Caco-2 (cell line): ENCODE measurements at regions not wholly inside any gene's neighbourhood (a gene's known extent, or its start where the extent isn't known, plus 50 kb on each side); places are given as distances from the start of the nearest gene placed in this dataset.

Experiments used
- BruUV-seq: library from RNA; stranded (reverse); fragments of 400-500 nt; replicated peaks from 2 replicates; lab custom pipeline; 2021; lab: Mats Ljungman, UMichigan
- CTCF ChIA-PET: fragments of 300-600 bp; sonication (Branson Sonifier 250); formaldehyde crosslinking; loops from one replicate; lab custom pipeline; 2022; ENCODE audit warnings: antibody characterized with exemption; lab: Charles Lee
- POLR2A ChIA-PET: fragments of 300-600 bp; sonication (Branson Sonifier 250); formaldehyde crosslinking; loops from one replicate; lab custom pipeline; 2022; ENCODE audit warnings: antibody characterized with exemption; lab: Charles Lee
- DNase-seq, 2 experiments: peaks; one replicate each; pipeline versions ENCODE4 v3.0.0 to v3.0.0-alpha.2; 2020 to 2022
- H3K27me3 ChIP-seq: replicated peaks from 2 replicates; pipeline ENCODE4 v1.6.0; 2011; ENCODE audit warnings: low read length; ENCODE audit not compliant: control insufficient read depth, insufficient read depth
- H3K36me3 ChIP-seq: 2 replicates; pipeline ENCODE4 v1.5.1; 2011; ENCODE audit warnings: low read length; ENCODE audit not compliant: control insufficient read depth, insufficient read depth
- H3K4me1 ChIP-seq: fragments of 250-450 bp; sonication (Bioruptor Pico); 2 replicates; pipeline ENCODE4 v1.5.1; 2020; ENCODE audit warnings: mild to moderate bottlenecking
- H3K4me3 ChIP-seq: 2 replicates; pipeline ENCODE4 v1.5.1; 2011; ENCODE audit warnings: low read depth, mild to moderate bottlenecking, control low read depth, low read length
- H3K9me3 ChIP-seq: fragments of 250-450 bp; sonication (Bioruptor Pico); 2 replicates; pipeline ENCODE4 v1.5.1; 2020; ENCODE audit warnings: mild to moderate bottlenecking, moderate library complexity
- H3K27ac Mint-ChIP-seq: one replicate; pipeline ENCODE4 v1.8.0; 2022; ENCODE audit warnings: mixed read lengths; ENCODE audit not compliant: unreplicated experiment
- H3K27me3 Mint-ChIP-seq: one replicate; pipeline ENCODE4 v1.8.0; 2022; ENCODE audit warnings: mixed read lengths; ENCODE audit not compliant: insufficient read depth, unreplicated experiment
- H3K36me3 Mint-ChIP-seq: one replicate; pipeline ENCODE4 v1.8.0; 2022; ENCODE audit warnings: mild to moderate bottlenecking, mixed read lengths; ENCODE audit not compliant: insufficient read depth, unreplicated experiment
- H3K4me1 Mint-ChIP-seq: one replicate; pipeline ENCODE4 v1.8.0; 2022; ENCODE audit warnings: low read depth, mixed read lengths; ENCODE audit not compliant: unreplicated experiment
- H3K4me3 Mint-ChIP-seq: one replicate; pipeline ENCODE4 v1.8.0; 2022; ENCODE audit warnings: mild to moderate bottlenecking, moderate library complexity, mixed read lengths; ENCODE audit not compliant: unreplicated experiment
- H3K9me3 Mint-ChIP-seq: one replicate; pipeline ENCODE4 v1.8.0; 2022; ENCODE audit warnings: mixed read lengths; ENCODE audit not compliant: unreplicated experiment
- intact Hi-C: fragments of 100-400 bp; cut with micrococcal nuclease; formaldehyde crosslinking; loops from one replicate; pipeline ENCODE4 v1.10.0; 2022; ENCODE audit not compliant: unreplicated experiment
- TF ChIP-seq, protein P1 (sequence below), 2 experiments: fragments of 200-600 bp in 1 of 2; IDR thresholded peaks; 1 replicate in 1 of 2; 2 replicates in 1 of 2; pipeline versions ENCODE4 v1.5.1 to v1.8.0; 2011 to 2022; ENCODE audit warnings: antibody characterized with exemption in 1 of 2, control low read depth in 1 of 2, inconsistent platforms in 1 of 2, low read depth in 1 of 2, low read length in 1 of 2, mild to moderate bottlenecking in 1 of 2, moderate library complexity in 1 of 2; ENCODE audit not compliant: insufficient read depth in 1 of 2, severe bottlenecking in 1 of 2, unreplicated experiment in 1 of 2

DNA sequence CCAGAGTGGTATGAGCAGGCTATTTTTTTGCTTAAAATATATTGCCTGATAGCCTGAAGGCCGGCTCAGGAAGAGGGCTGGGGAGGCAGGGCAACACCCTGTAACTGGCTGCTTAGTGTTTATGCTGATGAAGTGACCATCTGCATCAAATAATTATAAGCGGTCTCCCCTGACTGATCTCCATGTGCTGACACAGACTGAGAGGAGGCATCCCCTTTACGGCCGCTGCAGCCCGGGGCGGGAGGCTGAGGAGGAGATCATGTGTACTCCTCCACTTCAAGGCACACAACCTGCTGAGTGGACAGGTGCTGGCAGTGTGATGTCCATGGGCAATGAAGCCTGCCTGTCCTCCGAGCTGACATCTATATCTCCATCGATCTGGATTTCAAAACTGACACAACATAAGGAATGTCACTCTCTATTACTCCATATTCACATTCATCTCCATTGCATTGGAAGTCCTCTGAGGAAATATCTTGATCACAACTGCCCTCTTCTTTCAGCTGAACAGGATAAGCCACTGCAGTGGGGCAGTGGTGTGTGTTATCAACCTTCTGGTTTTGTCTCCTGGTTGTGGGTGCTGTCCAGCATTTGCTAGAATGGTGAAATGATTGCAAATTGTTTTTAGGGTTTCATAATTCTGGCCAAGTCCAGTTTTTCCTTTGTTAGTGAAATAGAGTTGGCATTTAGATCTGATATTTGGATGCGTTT lies 143.5 kb downstream of the AQP4 start:
- no peak overlapping the region for H3K27ac Mint-ChIP-seq
- CTCF ChIA-PET = no interaction called here

DNA sequence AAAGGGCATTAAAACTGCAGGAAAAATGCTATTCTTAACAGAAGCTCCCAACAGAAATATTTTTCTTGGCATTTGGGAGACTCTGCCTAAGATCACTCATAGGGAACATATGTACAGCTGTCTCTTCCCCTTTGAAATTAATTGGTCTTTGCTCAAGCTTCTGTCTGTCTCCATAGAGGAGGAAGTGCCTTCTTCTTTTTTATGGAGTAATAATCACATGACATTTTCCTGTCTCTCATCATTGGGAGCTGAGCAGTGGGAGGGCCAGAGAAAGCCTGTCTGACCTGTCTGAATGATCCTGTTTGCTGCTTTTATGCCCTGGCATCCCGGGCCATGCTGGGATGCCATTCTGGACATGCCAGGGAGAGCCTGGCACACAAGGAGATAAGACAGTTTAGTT lies 145.6 kb downstream of the AQP4 start:
- BruUV-seq = no TSS peak
- no peak overlapping the region for H3K4me3 Mint-ChIP-seq

More for the DNA sequence above, 143.5 kb downstream of the AQP4 start:
- Histone ChIP-seq H3K4me3 (no peak overlapping the region), H3K27me3 (no peaks in the 10 kb centered on the region), H3K4me1 (no peaks in the 10 kb centered on the region), H3K36me3 (no peaks in the 10 kb centered on the region), H3K9me3 (no peaks in the 10 kb centered on the region)
- Mint-ChIP-seq H3K9me3 (no peaks in the 10 kb centered on the region), H3K4me3 (no peak overlapping the region), H3K4me1 (no peaks in the 10 kb centered on the region), H3K27me3 (peaks cover 13% of the 10 kb centered on the region), H3K36me3 (no peaks in the 10 kb centered on the region)
- POLR2A ChIA-PET = no interaction called here
- TF ChIP-seq, protein P1, sequence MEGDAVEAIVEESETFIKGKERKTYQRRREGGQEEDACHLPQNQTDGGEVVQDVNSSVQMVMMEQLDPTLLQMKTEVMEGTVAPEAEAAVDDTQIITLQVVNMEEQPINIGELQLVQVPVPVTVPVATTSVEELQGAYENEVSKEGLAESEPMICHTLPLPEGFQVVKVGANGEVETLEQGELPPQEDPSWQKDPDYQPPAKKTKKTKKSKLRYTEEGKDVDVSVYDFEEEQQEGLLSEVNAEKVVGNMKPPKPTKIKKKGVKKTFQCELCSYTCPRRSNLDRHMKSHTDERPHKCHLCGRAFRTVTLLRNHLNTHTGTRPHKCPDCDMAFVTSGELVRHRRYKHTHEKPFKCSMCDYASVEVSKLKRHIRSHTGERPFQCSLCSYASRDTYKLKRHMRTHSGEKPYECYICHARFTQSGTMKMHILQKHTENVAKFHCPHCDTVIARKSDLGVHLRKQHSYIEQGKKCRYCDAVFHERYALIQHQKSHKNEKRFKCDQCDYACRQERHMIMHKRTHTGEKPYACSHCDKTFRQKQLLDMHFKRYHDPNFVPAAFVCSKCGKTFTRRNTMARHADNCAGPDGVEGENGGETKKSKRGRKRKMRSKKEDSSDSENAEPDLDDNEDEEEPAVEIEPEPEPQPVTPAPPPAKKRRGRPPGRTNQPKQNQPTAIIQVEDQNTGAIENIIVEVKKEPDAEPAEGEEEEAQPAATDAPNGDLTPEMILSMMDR (IDR thresholded peaks at IDR 0.05; ENCODE audit: insufficient read depth in 1 of 2, low read depth in 1 of 2, low read length in 1 of 2, severe bottlenecking in 1 of 2, unreplicated experiment in 1 of 2) = no peak
- no peak for DNase-seq
- BruUV-seq = no TSS peak
- intact Hi-C loops = no loop called here

DNA sequence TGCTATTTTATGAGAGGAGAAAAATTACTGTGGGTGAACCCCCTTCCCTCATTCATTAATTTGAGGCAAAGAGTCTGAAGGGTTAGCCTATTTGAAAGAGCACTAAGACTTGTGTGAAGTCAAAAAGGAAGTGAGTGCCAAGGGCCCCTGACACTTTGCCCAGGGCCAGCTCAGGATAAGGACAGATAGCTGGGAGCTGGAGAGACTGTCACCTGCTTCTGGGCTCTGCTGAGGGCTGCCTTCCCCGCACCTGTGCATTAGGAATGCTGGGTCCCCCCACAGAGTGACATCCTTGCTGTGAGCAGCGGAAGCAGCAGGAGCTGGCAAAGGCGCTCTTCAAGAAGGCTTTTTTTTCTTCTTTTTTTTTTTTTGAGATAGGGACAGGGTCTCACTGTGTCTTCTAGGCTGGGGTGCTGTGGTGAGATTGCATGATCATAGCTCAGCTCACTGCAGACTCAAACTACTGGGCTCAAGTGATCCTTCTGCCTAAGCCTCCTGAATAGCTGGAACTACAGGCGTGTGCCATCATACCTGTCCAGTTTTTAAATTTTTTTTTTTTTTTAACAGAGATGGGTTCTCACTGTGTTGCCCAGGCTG lies 148.3 kb downstream of the AQP4 start:
- Mint-ChIP-seq H3K4me1 (no peaks in the 10 kb centered on the region), H3K27me3 (peaks cover 11% of the 10 kb centered on the region), H3K36me3 (no peaks in the 10 kb centered on the region), H3K9me3 (no peaks in the 10 kb centered on the region), H3K27ac (no peak overlapping the region), H3K4me3 (no peak overlapping the region)
- POLR2A ChIA-PET = no interaction called here
- DNase-seq = no peak
- intact Hi-C loops = no loop called here
- no TSS peak for BruUV-seq
- Histone ChIP-seq H3K4me1 (no peaks in the 10 kb centered on the region), H3K9me3 (no peaks in the 10 kb centered on the region), H3K4me3 (no peak overlapping the region), H3K27me3 (no peaks in the 10 kb centered on the region), H3K36me3 (no peaks in the 10 kb centered on the region)
- CTCF ChIA-PET = interaction anchor here (0.6 kb wide), 1 partner anchor 252 kb away, joined by 4 read pairs; no protein-coding TSS in a partner anchor
- TF ChIP-seq, protein P1 (IDR thresholded peaks at IDR 0.05; ENCODE audit: insufficient read depth in 1 of 2, low read depth in 1 of 2, low read length in 1 of 2, severe bottlenecking in 1 of 2, unreplicated experiment in 1 of 2) = no peak

More for the DNA sequence above, 145.6 kb downstream of the AQP4 start:
- ChIA-PET POLR2A (no interaction called here), CTCF (no interaction called here)
- no peak overlapping the region for H3K4me3 ChIP-seq
- Mint-ChIP-seq H3K4me1 (no peaks in the 10 kb centered on the region), H3K27ac (no peak overlapping the region), H3K36me3 (no peaks in the 10 kb centered on the region), H3K27me3 (peaks cover 9% of the 10 kb centered on the region), H3K9me3 (no peaks in the 10 kb centered on the region)
- H3K36me3 ChIP-seq = no peaks in the 10 kb centered on the region
- no peaks in the 10 kb centered on the region for H3K9me3 ChIP-seq
- intact Hi-C loops = no loop called here
- no peaks in the 10 kb centered on the region for H3K4me1 ChIP-seq
- TF ChIP-seq, protein P1 (IDR thresholded peaks at IDR 0.05; ENCODE audit: insufficient read depth in 1 of 2, low read depth in 1 of 2, low read length in 1 of 2, severe bottlenecking in 1 of 2, unreplicated experiment in 1 of 2) = no peak
- H3K27me3 ChIP-seq = no peaks in the 10 kb centered on the region
- DNase-seq = no peak
